Stomach (tissue), 8 donors: ENCODE measurements at regions not wholly inside any gene's neighbourhood (a gene's known extent, or its start where the extent isn't known, plus 50 kb on each side); places are given as distances from the start of the nearest gene placed in this dataset.

Experiments used
- DNase-seq, 2 donors: peaks; one replicate each; pipeline versions ENCODE4 v3.0.0 to v3.0.0-alpha.2; 2013 to 2019
- H3K27ac ChIP-seq, 5 donors: fragments of 200-600 bp in 4 of 5; sonication (generic) in 4 of 5; one replicate each; pipeline ENCODE4 v1.5.1; 2013 to 2019; ENCODE audit warnings: mild to moderate bottlenecking in 1 of 5, moderate library complexity in 1 of 5
- H3K27me3 ChIP-seq, 3 donors: fragments of 200-600 bp; sonication (generic); one replicate each; pipeline ENCODE4 v1.5.1; 2017 to 2019; ENCODE audit warnings: mixed run types in 1 of 3
- H3K36me3 ChIP-seq, 4 donors: fragments of 200-600 bp; sonication (generic); 1 replicate in 3 of 4; 2 replicates in 1 of 4; pipeline ENCODE4 v1.5.1; 2016 to 2019
- H3K4me1 ChIP-seq, 4 donors: fragments of 200-600 bp; sonication (generic); one replicate each; pipeline ENCODE4 v1.5.1; 2016 to 2019
- H3K4me3 ChIP-seq, 4 donors: fragments of 200-600 bp; sonication (generic) in 3 of 4; one replicate each; pipeline ENCODE4 v1.5.1; 2016 to 2019; ENCODE audit warnings: mild to moderate bottlenecking in 1 of 4
- H3K9me3 ChIP-seq, 4 donors: fragments of 200-600 bp; sonication (generic); one replicate each; pipeline ENCODE4 v1.5.1; 2016 to 2019
- CTCF ChIP-seq, 7 experiments: fragments of 450-650 bp in 4 of 7; fragments of 200-600 bp in 3 of 7; sonication (generic) in 3 of 7; IDR thresholded peaks; one replicate each; pipeline ENCODE4 v1.5.1; 2016 to 2019; ENCODE audit warnings: antibody characterized with exemption in 7 of 7, control low read depth in 2 of 7, mild to moderate bottlenecking in 1 of 7
- EP300 ChIP-seq: sonication (generic); formaldehyde crosslinking; IDR thresholded peaks from one replicate; pipeline ENCODE4 v1.6.1; 2017; ENCODE audit warnings: antibody characterized with exemption
- POLR2A ChIP-seq, 4 donors: fragments of 450-650 bp; IDR thresholded peaks; one replicate each; pipeline ENCODE4 v1.6.1; 2016; ENCODE audit warnings: antibody characterized with exemption in 4 of 4, control low read depth in 2 of 4, mild to moderate bottlenecking in 1 of 4, moderate library complexity in 1 of 4
- POLR2AphosphoS5 ChIP-seq, 3 donors: sonication (generic); formaldehyde crosslinking; IDR thresholded peaks; one replicate each; pipeline ENCODE4 v1.6.1; 2016; ENCODE audit warnings: antibody characterized with exemption in 3 of 3
- WGBS, 5 donors: extraction: QIAGEN DNeasy Blood & Tissue Kit in 3 of 5; methylation state at CpG; one replicate each; pipeline versions ENCODE4 v1.1.5 to v1.1.7; 2013 to 2018; 5-methylcytosine and 5-hydroxymethylcytosine counted together
- intact Hi-C: fragments of 100-400 bp; cut with DNase I; formaldehyde crosslinking; loops from one replicate; pipeline ENCODE4 v1.15.1; 2023; ENCODE audit warnings: low total_unique reads
- donor health status: healthy with polysubstance abuse.
- donor health status: Bipolar disorder and iron deficiency.
- donor health status: healthy.

GRCh38 chr2:155294358-155294757 is 595.9 kb downstream of the KCNJ3 start:
- Histone ChIP-seq H3K4me3 (no peak overlapping the region), H3K27me3 (no peaks in the 10 kb centered on the region), H3K9me3 (no peaks in the 10 kb centered on the region), H3K27ac (no peak overlapping the region), H3K4me1 (no peaks in the 10 kb centered on the region), H3K36me3 (no peaks in the 10 kb centered on the region)
- WGBS, 5 donors = 70 to 93% (median 82%) methylated on average over 1 of the region's 1 CpG
- no peak for TF ChIP-seq POLR2A (IDR thresholded peaks at IDR 0.05)
- no peak for DNase-seq
- intact Hi-C loops = no loop called here

DNA sequence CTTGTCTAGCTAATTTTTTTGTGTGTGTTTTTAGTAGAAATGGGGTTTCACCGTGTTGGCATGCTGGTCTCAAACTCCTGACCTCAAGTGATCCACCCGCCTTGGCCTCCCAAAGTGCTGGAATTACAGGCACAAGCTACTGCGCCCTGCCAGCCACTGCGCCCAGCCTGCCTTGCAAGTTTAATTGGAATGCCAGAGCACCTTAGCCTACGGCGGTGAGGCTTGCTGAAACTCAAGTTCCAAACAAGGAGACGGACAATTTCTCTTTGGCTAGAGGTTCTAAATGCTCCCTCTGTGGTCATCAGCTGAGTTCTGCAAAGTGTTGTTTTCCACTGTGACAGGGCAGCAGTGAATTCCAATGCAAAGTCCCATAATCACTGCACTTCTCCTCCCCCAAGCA is 583.4 kb downstream of the KCNJ3 start:
- intact Hi-C loops = no loop called here
- DNase-seq = no peak
- Histone ChIP-seq H3K4me1 (no peaks in the 10 kb centered on the region), H3K27ac (no peak overlapping the region), H3K4me3 (no peak overlapping the region), H3K9me3 (no peaks in the 10 kb centered on the region), H3K27me3 (no peaks in the 10 kb centered on the region), H3K36me3 (no peaks in the 10 kb centered on the region)
- TF ChIP-seq EP300 = no peak
- no peak for TF ChIP-seq POLR2AphosphoS5 (IDR thresholded peaks at IDR 0.05)
- TF ChIP-seq CTCF (IDR thresholded peaks at IDR 0.05) = no peak
- TF ChIP-seq POLR2A (IDR thresholded peaks at IDR 0.05) = no peak
- WGBS, 5 donors = 87 to 95% (median 93%) methylated on average over 7 of the region's 7 CpGs

GRCh38 chr2:155273323-155273722 is 574.8 kb downstream of the KCNJ3 start:
- no peak overlapping the region for H3K4me3 ChIP-seq
- intact Hi-C loops = no loop called here
- H3K9me3 ChIP-seq = no peaks in the 10 kb centered on the region
- DNase-seq = no peak
- no peaks in the 10 kb centered on the region for H3K4me1 ChIP-seq
- no peaks in the 10 kb centered on the region for H3K36me3 ChIP-seq
- TF ChIP-seq POLR2AphosphoS5 (IDR thresholded peaks at IDR 0.05) (no peak), POLR2A (IDR thresholded peaks at IDR 0.05) (no peak), CTCF (IDR thresholded peaks at IDR 0.05) (no peak), EP300 (no peak)
- 82 to 95% (median 91%) methylated on average over 3 of the region's 3 CpGs for WGBS, 5 donors
- H3K27ac ChIP-seq = no peak overlapping the region
- H3K27me3 ChIP-seq = no peaks in the 10 kb centered on the region

- Histone ChIP-seq H3K27ac (no peak overlapping the region), H3K4me3 (no peak overlapping the region), H3K36me3 (no peaks in the 10 kb centered on the region), H3K9me3 (no peaks in the 10 kb centered on the region), H3K27me3 (no peaks in the 10 kb centered on the region), H3K4me1 (no peaks in the 10 kb centered on the region)
- WGBS, 5 donors = 74 to 90% (median 85%) methylated on average over 3 of the region's 3 CpGs
- TF ChIP-seq CTCF (IDR thresholded peaks at IDR 0.05) (no peak), POLR2A (IDR thresholded peaks at IDR 0.05) (no peak), EP300 (no peak), POLR2AphosphoS5 (IDR thresholded peaks at IDR 0.05) (no peak)
- intact Hi-C loops = no loop called here
- no peak for DNase-seq
These were observed 568.1 kb downstream of the KCNJ3 start for GRCh38 chr2:155266583-155266982.

DNA sequence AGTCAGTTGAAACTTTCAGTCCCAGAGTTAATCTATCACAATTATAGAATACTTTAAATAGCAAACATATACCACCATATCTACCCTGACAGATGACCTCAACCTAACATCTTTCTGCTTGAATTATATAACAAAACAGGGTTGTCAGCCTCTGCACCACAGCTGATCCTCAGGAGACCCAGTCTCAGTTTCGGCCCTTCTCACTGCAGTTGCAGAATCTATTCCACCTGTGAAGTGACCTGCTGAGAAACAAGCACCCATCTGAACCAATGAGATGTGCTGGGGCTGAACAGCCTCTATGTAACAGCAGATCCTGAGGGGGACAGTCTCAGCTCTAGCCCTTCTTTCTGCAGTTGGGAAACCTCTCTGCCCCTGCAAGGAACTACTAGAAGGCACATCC is 567.6 kb downstream of the KCNJ3 start:
- Histone ChIP-seq H3K27ac (no peak overlapping the region), H3K27me3 (no peaks in the 10 kb centered on the region), H3K36me3 (no peaks in the 10 kb centered on the region), H3K4me3 (no peak overlapping the region), H3K9me3 (no peaks in the 10 kb centered on the region), H3K4me1 (no peaks in the 10 kb centered on the region)
- WGBS, 5 donors = 59 to 88% (median 85%) methylated on average over 1 of the region's 1 CpG
- DNase-seq = no peak
- no peak for TF ChIP-seq POLR2A (IDR thresholded peaks at IDR 0.05)
- no peak for TF ChIP-seq POLR2AphosphoS5 (IDR thresholded peaks at IDR 0.05)
- TF ChIP-seq CTCF (IDR thresholded peaks at IDR 0.05) = no peak
- no peak for TF ChIP-seq EP300
- intact Hi-C loops = no loop called here
